ENCODE measurements at regions not wholly inside any gene's neighbourhood (a gene's known extent, or its start where the extent isn't known, plus 50 kb on each side); places are given as distances from the start of the nearest gene placed in this dataset.

GRCh38 chr6:144893680-144894151 lies 608.6 kb downstream of the UTRN start:
- no peak overlapping the region for H3K27ac ChIP-seq (ENCODE audit: low read depth, low read length)

GRCh38 chr6:144894240-144894639 lies 609.1 kb downstream of the UTRN start:
- no peaks in the 10 kb centered on the region for H3K9me3 ChIP-seq (ENCODE audit: control insufficient read depth, insufficient read depth, low read length)
- no peaks in the 10 kb centered on the region for H3K36me3 ChIP-seq (ENCODE audit: control insufficient read depth, low read length)
- no peaks in the 10 kb centered on the region for H3K79me2 ChIP-seq (ENCODE audit: control insufficient read depth, low read length)
- H3K4me1 ChIP-seq (ENCODE audit: control insufficient read depth, low read length) = no peaks in the 10 kb centered on the region
- H3K4me2 ChIP-seq (ENCODE audit: low read length) = no peak overlapping the region
- H3K9me2 ChIP-seq (replicated peaks; ENCODE audit: control insufficient read depth, low read length) = no peaks in the 10 kb centered on the region
- no peak overlapping the region for H3K4me3 ChIP-seq (ENCODE audit: low read length)
- no peaks in the 10 kb centered on the region for H4K20me1 ChIP-seq (ENCODE audit: control insufficient read depth, insufficient read depth, low read depth, low read length)
- no peaks in the 10 kb centered on the region for H3F3A ChIP-seq (ENCODE audit: control insufficient read depth, insufficient read depth)
- no peak for TF ChIP-seq EZH2phosphoT487 (IDR thresholded peaks at IDR 0.05; ENCODE audit: borderline replicate concordance, low read length)
- no peak for TF ChIP-seq CTCF (IDR thresholded peaks at IDR 0.05; ENCODE audit: low read depth, low read length, poor library complexity, severe bottlenecking)
- no peak overlapping the region for H3K27ac ChIP-seq (ENCODE audit: low read depth, low read length)
- H3K27me3 ChIP-seq (ENCODE audit: control insufficient read depth, low read length) = no peaks in the 10 kb centered on the region

More at GRCh38 chr6:144893680-144894151, 608.6 kb downstream of the UTRN start:
- Histone ChIP-seq H3K27me3 (ENCODE audit: control insufficient read depth, low read length) (no peaks in the 10 kb centered on the region), H3F3A (ENCODE audit: control insufficient read depth, insufficient read depth) (no peaks in the 10 kb centered on the region), H3K4me1 (ENCODE audit: control insufficient read depth, low read length) (no peaks in the 10 kb centered on the region), H3K4me2 (ENCODE audit: low read length) (no peak overlapping the region), H3K9me3 (ENCODE audit: control insufficient read depth, insufficient read depth, low read length) (no peaks in the 10 kb centered on the region), H3K4me3 (ENCODE audit: low read length) (no peak overlapping the region), H3K36me3 (ENCODE audit: control insufficient read depth, low read length) (no peaks in the 10 kb centered on the region), H3K9me2 (replicated peaks; ENCODE audit: control insufficient read depth, low read length) (no peaks in the 10 kb centered on the region), H4K20me1 (ENCODE audit: control insufficient read depth, insufficient read depth, low read depth, low read length) (no peaks in the 10 kb centered on the region), H3K79me2 (ENCODE audit: control insufficient read depth, low read length) (no peaks in the 10 kb centered on the region)
- no peak for TF ChIP-seq EZH2phosphoT487 (IDR thresholded peaks at IDR 0.05; ENCODE audit: borderline replicate concordance, low read length)
- no peak for TF ChIP-seq CTCF (IDR thresholded peaks at IDR 0.05; ENCODE audit: low read depth, low read length, poor library complexity, severe bottlenecking)

- Histone ChIP-seq H3K4me2 (ENCODE audit: low read length) (no peak overlapping the region), H3K27me3 (ENCODE audit: control insufficient read depth, low read length) (no peaks in the 10 kb centered on the region), H3K36me3 (ENCODE audit: control insufficient read depth, low read length) (no peaks in the 10 kb centered on the region), H4K20me1 (ENCODE audit: control insufficient read depth, insufficient read depth, low read depth, low read length) (no peaks in the 10 kb centered on the region), H3K79me2 (ENCODE audit: control insufficient read depth, low read length) (no peaks in the 10 kb centered on the region), H3K9me3 (ENCODE audit: control insufficient read depth, insufficient read depth, low read length) (no peaks in the 10 kb centered on the region), H3K9me2 (replicated peaks; ENCODE audit: control insufficient read depth, low read length) (no peaks in the 10 kb centered on the region), H3K4me1 (ENCODE audit: control insufficient read depth, low read length) (no peaks in the 10 kb centered on the region), H3K4me3 (ENCODE audit: low read length) (no peak overlapping the region), H3F3A (ENCODE audit: control insufficient read depth, insufficient read depth) (no peaks in the 10 kb centered on the region), H3K27ac (ENCODE audit: low read depth, low read length) (no peak overlapping the region)
- TF ChIP-seq CTCF (IDR thresholded peaks at IDR 0.05; ENCODE audit: low read depth, low read length, poor library complexity, severe bottlenecking) (no peak), EZH2phosphoT487 (IDR thresholded peaks at IDR 0.05; ENCODE audit: borderline replicate concordance, low read length) (no peak)
Observed at GRCh38 chr6:144895313-144896278, 610.5 kb downstream of the UTRN start.
